Mesenchymal stem cell (in vitro differentiated cells and primary cell): ENCODE measurements at regions not wholly inside any gene's neighbourhood (a gene's known extent, or its start where the extent isn't known, plus 50 kb on each side); places are given as distances from the start of the nearest gene placed in this dataset.

Experiments used
- DNase-seq: peaks from one replicate; pipeline ENCODE4 v3.0.0-alpha.2; 2013
- H2AFZ ChIP-seq: one replicate; pipeline ENCODE4 v1.6.1; 2013; ENCODE audit warnings: low read depth, mild to moderate bottlenecking, control low read depth, inconsistent platforms, low read length, moderate library complexity
- H2AK5ac ChIP-seq: 2 replicates; pipeline ENCODE4 v1.6.1; 2013; ENCODE audit warnings: low read length, moderate library complexity, mild to moderate bottlenecking, inconsistent platforms; ENCODE audit not compliant: severe bottlenecking
- H2BK120ac ChIP-seq: one replicate; pipeline ENCODE4 v1.6.1; 2013; ENCODE audit warnings: low read depth, mild to moderate bottlenecking, inconsistent platforms, low read length, moderate library complexity
- H2BK12ac ChIP-seq, 2 experiments: one replicate each; pipeline ENCODE4 v1.6.1; 2013; ENCODE audit warnings: inconsistent platforms in 2 of 2, low read length in 2 of 2, mild to moderate bottlenecking in 2 of 2, moderate library complexity in 2 of 2, control low read depth in 1 of 2
- H2BK15ac ChIP-seq: one replicate; pipeline ENCODE4 v1.6.1; 2013; ENCODE audit warnings: mild to moderate bottlenecking, low read depth, inconsistent platforms; ENCODE audit not compliant: poor library complexity, severe bottlenecking
- H2BK5ac ChIP-seq: 2 replicates; pipeline ENCODE4 v1.6.1; 2013; ENCODE audit warnings: low read depth, mild to moderate bottlenecking, low read length, control low read depth, inconsistent platforms; ENCODE audit not compliant: poor library complexity, severe bottlenecking
- H3K14ac ChIP-seq, 2 experiments: one replicate each; pipeline ENCODE4 v1.6.1; 2013; ENCODE audit warnings: inconsistent platforms in 2 of 2, low read length in 2 of 2, control low read depth in 1 of 2, mild to moderate bottlenecking in 1 of 2, moderate library complexity in 1 of 2
- H3K18ac ChIP-seq, 2 experiments: one replicate each; pipeline ENCODE4 v1.6.1; 2013; ENCODE audit warnings: inconsistent platforms in 2 of 2, low read length in 2 of 2, control low read depth in 1 of 2, low read depth in 1 of 2, mild to moderate bottlenecking in 1 of 2
- H3K23ac ChIP-seq, 2 experiments: one replicate each; pipeline ENCODE4 v1.6.1; 2013; ENCODE audit warnings: inconsistent platforms in 2 of 2, low read length in 2 of 2, mild to moderate bottlenecking in 2 of 2, moderate library complexity in 2 of 2, control low read depth in 1 of 2
- H3K27ac ChIP-seq: 2 replicates; pipeline ENCODE4 v1.5.1; 2013; ENCODE audit warnings: mild to moderate bottlenecking, moderate library complexity, low read length, control low read depth, inconsistent platforms; ENCODE audit not compliant: poor library complexity, severe bottlenecking
- H3K27me3 ChIP-seq, 2 experiments: 2 replicates each; pipeline versions ENCODE4 v1.6.1 to v1.7.0; 2013; ENCODE audit warnings: low read length in 2 of 2, mild to moderate bottlenecking in 2 of 2, moderate library complexity in 2 of 2, control low read depth in 1 of 2, inconsistent platforms in 1 of 2; ENCODE audit not compliant: control insufficient read depth in 1 of 2, insufficient read depth in 1 of 2
- H3K36me3 ChIP-seq, 2 experiments: 2 replicates each; pipeline versions ENCODE4 v1.6.1 to v1.7.0; 2013; ENCODE audit warnings: low read length in 2 of 2, control low read depth in 1 of 2, inconsistent platforms in 1 of 2, low read depth in 1 of 2, mild to moderate bottlenecking in 1 of 2; ENCODE audit not compliant: insufficient read depth in 2 of 2, control insufficient read depth in 1 of 2
- H3K4ac ChIP-seq, 2 experiments: one replicate each; pipeline ENCODE4 v1.6.1; 2013; ENCODE audit warnings: inconsistent platforms in 2 of 2, low read length in 2 of 2, mild to moderate bottlenecking in 2 of 2, moderate library complexity in 2 of 2, control low read depth in 1 of 2, low read depth in 1 of 2
- H3K4me1 ChIP-seq: 2 replicates; pipeline ENCODE4 v1.6.1; 2013; ENCODE audit warnings: low read depth, low read length, control low read depth; ENCODE audit not compliant: control insufficient read depth, insufficient read depth
- H3K4me2 ChIP-seq: 2 replicates; pipeline ENCODE4 v1.6.1; 2013; ENCODE audit warnings: low read length, mild to moderate bottlenecking, inconsistent platforms; ENCODE audit not compliant: poor library complexity, severe bottlenecking
- H3K4me3 ChIP-seq, 2 experiments: 2 replicates each; pipeline versions ENCODE4 v1.5.1 to v1.7.0; 2013; ENCODE audit warnings: low read length in 2 of 2, mild to moderate bottlenecking in 2 of 2, control low read depth in 1 of 2, low read depth in 1 of 2; ENCODE audit not compliant: insufficient read depth in 1 of 2
- H3K79me1 ChIP-seq: replicated peaks from 2 replicates; pipeline ENCODE4 v1.6.1; 2013; ENCODE audit warnings: mild to moderate bottlenecking, control low read depth, low read length, inconsistent platforms; ENCODE audit not compliant: poor library complexity, severe bottlenecking
- H3K9ac ChIP-seq: 2 replicates; pipeline ENCODE4 v1.7.0; 2013; ENCODE audit warnings: mild to moderate bottlenecking, low read length, moderate library complexity
- H3K9me3 ChIP-seq: 2 replicates; pipeline ENCODE4 v1.7.0; 2013; ENCODE audit warnings: mild to moderate bottlenecking, low read length; ENCODE audit not compliant: control insufficient read depth
- H4K8ac ChIP-seq: one replicate; pipeline ENCODE4 v1.6.1; 2013; ENCODE audit warnings: inconsistent platforms, mild to moderate bottlenecking, low read length, moderate library complexity
- H4K91ac ChIP-seq: one replicate; pipeline ENCODE4 v1.6.1; 2013; ENCODE audit warnings: mild to moderate bottlenecking, low read length, inconsistent platforms
- WGBS: methylation state at CpG from one replicate; pipeline ENCODE4 v1.1.7; 2013; ENCODE audit warnings: mixed read lengths; 5-methylcytosine and 5-hydroxymethylcytosine counted together

DNA sequence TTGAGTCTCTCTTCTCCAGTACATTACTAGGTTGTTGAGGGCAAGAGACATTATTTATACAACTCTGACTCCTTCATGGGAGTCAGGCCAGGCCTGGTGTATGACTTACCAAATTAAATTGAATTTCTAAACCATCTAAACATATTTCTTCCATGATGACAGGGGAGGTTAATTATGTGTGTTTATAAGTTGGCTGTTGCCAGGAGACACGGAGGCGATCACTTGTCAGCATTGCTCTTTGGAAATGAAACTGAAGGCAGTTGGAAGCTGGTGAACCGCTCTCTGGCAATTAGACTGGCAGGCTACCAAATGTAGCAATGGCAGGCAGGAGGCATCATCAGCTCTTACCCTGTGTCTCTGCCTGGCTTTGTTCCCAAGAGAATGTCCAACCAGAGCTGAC lies 241.4 kb downstream of the KCNS3 start:
- Histone ChIP-seq H2AK5ac (no peak overlapping the region), H4K8ac (no peak overlapping the region), H2BK15ac (no peak overlapping the region), H3K9me3 (no peaks in the 10 kb centered on the region), H3K23ac (no peak overlapping the region), H2BK120ac (no peak overlapping the region), H2AFZ (no peak overlapping the region), H3K36me3 (no peaks in the 10 kb centered on the region), H3K79me1 (no peaks in the 10 kb centered on the region), H3K4me2 (no peak overlapping the region), H2BK5ac (no peak overlapping the region), H3K4ac (no peak overlapping the region), H3K18ac (no peak overlapping the region), H3K4me3 (peak overlapping the region in 1 of 2 experiments; percentile 27), H3K4me1 (no peaks in the 10 kb centered on the region), H3K27me3 (peaks cover 0 to 40% of the 10 kb centered on the region in 2 experiments), H2BK12ac (no peak overlapping the region), H3K27ac (no peak overlapping the region), H4K91ac (no peak overlapping the region), H3K14ac (no peak overlapping the region), H3K9ac (peak overlapping the region; percentile 14)
- peak; percentile 70 for DNase-seq
- WGBS = 88% methylated on average over 3 of the region's 3 CpGs

DNA sequence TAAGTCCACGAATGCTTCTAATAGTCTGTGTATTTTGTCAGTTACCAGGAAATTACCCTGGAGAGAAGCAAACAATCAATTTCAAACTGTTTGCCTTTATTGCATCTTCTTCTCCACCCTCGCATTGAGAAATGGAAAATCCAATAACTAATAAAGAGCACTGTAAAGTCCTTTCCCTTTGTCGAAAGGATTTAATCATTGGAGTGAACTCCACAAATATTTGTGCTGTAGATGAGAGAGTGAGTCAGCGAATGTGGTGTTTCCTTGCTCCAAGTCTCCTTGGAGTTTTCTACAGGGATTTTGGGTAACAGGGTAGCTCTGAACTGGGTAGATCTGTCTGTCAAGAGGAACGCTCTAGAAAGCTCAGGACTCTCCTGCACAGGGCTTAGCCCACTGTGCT lies 240.2 kb downstream of the KCNS3 start:
- WGBS = 91% methylated on average over 4 of the region's 5 CpGs
- DNase-seq = no peak

GRCh38 chr2:18117592-18117991 lies 239.1 kb downstream of the KCNS3 start:
- no peak overlapping the region for H3K23ac ChIP-seq
- no peaks in the 10 kb centered on the region for H3K9me3 ChIP-seq
- no peak overlapping the region for H3K4ac ChIP-seq
- WGBS = 0% methylated on average over 1 of the region's 2 CpGs
- H2BK15ac ChIP-seq = no peak overlapping the region
- H3K79me1 ChIP-seq = no peaks in the 10 kb centered on the region
- no peak overlapping the region for H2AK5ac ChIP-seq
- H3K27me3 ChIP-seq = peaks cover 0 to 30% of the 10 kb centered on the region in 2 experiments
- H3K27ac ChIP-seq = no peak overlapping the region
- no peak overlapping the region for H3K18ac ChIP-seq
- no peak overlapping the region for H2AFZ ChIP-seq
- no peak overlapping the region for H2BK12ac ChIP-seq
- no peak overlapping the region for H4K91ac ChIP-seq
- no peaks in the 10 kb centered on the region for H3K36me3 ChIP-seq
- no peak overlapping the region for H3K4me2 ChIP-seq
- H2BK120ac ChIP-seq = no peak overlapping the region
- H3K14ac ChIP-seq = no peak overlapping the region
- H3K4me1 ChIP-seq = no peaks in the 10 kb centered on the region
- H3K9ac ChIP-seq = no peak overlapping the region
- no peak overlapping the region for H2BK5ac ChIP-seq
- no peak for DNase-seq
- no peak overlapping the region for H4K8ac ChIP-seq
- no peak overlapping the region for H3K4me3 ChIP-seq

More for the DNA sequence above, 240.2 kb downstream of the KCNS3 start:
- no peak overlapping the region for H2BK15ac ChIP-seq
- H3K9me3 ChIP-seq = no peaks in the 10 kb centered on the region
- H3K23ac ChIP-seq = no peak overlapping the region
- H2AK5ac ChIP-seq = no peak overlapping the region
- H3K4me3 ChIP-seq = no peak overlapping the region
- no peak overlapping the region for H2BK120ac ChIP-seq
- H2AFZ ChIP-seq = no peak overlapping the region
- no peak overlapping the region for H3K4ac ChIP-seq
- no peak overlapping the region for H4K91ac ChIP-seq
- H3K18ac ChIP-seq = no peak overlapping the region
- no peaks in the 10 kb centered on the region for H3K79me1 ChIP-seq
- no peak overlapping the region for H3K4me2 ChIP-seq
- H3K27ac ChIP-seq = no peak overlapping the region
- H3K9ac ChIP-seq = peak overlapping the region; percentile 9
- H2BK12ac ChIP-seq = no peak overlapping the region
- H4K8ac ChIP-seq = no peak overlapping the region
- no peaks in the 10 kb centered on the region for H3K36me3 ChIP-seq
- peaks cover 0 to 34% of the 10 kb centered on the region in 2 experiments for H3K27me3 ChIP-seq
- H2BK5ac ChIP-seq = no peak overlapping the region
- H3K14ac ChIP-seq = no peak overlapping the region
- H3K4me1 ChIP-seq = no peaks in the 10 kb centered on the region

GRCh38 chr2:18110222-18110621 lies 231.8 kb downstream of the KCNS3 start:
- H3K14ac ChIP-seq = no peak overlapping the region
- no peak overlapping the region for H3K4ac ChIP-seq
- 80% methylated on average over 3 of the region's 3 CpGs for WGBS
- no peak overlapping the region for H4K91ac ChIP-seq
- no peak overlapping the region for H2AFZ ChIP-seq
- H3K4me1 ChIP-seq = no peaks in the 10 kb centered on the region
- no peak overlapping the region for H2AK5ac ChIP-seq
- no peak overlapping the region for H3K4me3 ChIP-seq
- no peaks in the 10 kb centered on the region for H3K36me3 ChIP-seq
- H3K4me2 ChIP-seq = no peak overlapping the region
- no peak overlapping the region for H2BK12ac ChIP-seq
- no peak overlapping the region for H2BK120ac ChIP-seq
- H3K9ac ChIP-seq = no peak overlapping the region
- H3K18ac ChIP-seq = no peak overlapping the region
- peaks cover 0 to 16% of the 10 kb centered on the region in 2 experiments for H3K27me3 ChIP-seq
- H2BK15ac ChIP-seq = no peak overlapping the region
- H3K79me1 ChIP-seq = no peaks in the 10 kb centered on the region
- H2BK5ac ChIP-seq = no peak overlapping the region
- no peaks in the 10 kb centered on the region for H3K9me3 ChIP-seq
- no peak overlapping the region for H4K8ac ChIP-seq
- DNase-seq = no peak
- no peak overlapping the region for H3K23ac ChIP-seq
- no peak overlapping the region for H3K27ac ChIP-seq
